GM08714 (cell line): ENCODE measurements at regions not wholly inside any gene's neighbourhood (a gene's known extent, or its start where the extent isn't known, plus 50 kb on each side); places are given as distances from the start of the nearest gene placed in this dataset.

Source experiments
- H3K4me3 ChIP-seq: fragments of 200-500 bp; sonication (Bioruptor generic); 2 replicates; pipeline ENCODE4 v1.5.1; 2014; ENCODE audit warnings: mild to moderate bottlenecking, low read length, inconsistent platforms
- ZNF274 ChIP-seq: IDR thresholded peaks from 2 replicates; pipeline ENCODE4 v1.6.1; 2012; ENCODE audit warnings: mild to moderate bottlenecking, low read depth, low read length

DNA sequence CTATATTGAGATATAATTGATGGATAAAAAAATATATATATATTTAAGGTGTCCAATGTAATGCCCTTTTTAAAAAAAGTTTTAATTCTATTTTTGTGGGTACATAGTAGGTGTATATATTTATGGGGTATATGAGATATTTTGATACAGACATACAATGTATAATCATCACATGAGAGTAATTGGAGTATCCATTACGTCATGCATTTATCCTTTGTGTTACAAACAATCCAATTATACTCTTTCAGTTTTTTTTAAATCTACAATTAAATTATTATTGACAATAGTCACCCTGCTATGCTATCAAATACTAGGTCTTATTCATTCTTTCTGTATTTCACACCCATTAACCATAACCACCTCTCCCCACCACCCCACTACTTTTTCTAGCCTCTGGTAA, 66.3 kb upstream of the DIPK2B start:
- no peak overlapping the region for H3K4me3 ChIP-seq
- TF ChIP-seq ZNF274: no peak

DNA sequence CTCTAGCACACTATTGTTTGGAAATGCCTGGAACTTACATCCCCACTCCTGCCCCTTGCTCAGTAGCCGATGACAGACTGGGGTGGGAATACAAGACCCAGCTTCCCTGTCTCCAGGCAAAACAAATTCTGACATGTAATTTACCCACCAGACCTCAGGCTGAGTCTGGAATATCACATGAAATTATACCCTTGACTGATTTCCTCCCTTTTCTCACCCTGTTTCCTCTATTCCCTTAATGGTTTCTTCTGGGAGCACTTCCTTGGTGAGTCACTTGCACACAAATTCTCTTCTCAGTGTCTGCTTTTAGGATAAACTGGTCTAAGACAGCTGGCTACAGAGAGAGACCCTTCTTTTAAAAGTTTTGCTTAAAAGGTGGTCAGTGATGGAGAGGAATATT, 65.8 kb upstream of the DIPK2B start:
- TF ChIP-seq ZNF274: no peak
- H3K4me3 ChIP-seq: no peak overlapping the region

DNA sequence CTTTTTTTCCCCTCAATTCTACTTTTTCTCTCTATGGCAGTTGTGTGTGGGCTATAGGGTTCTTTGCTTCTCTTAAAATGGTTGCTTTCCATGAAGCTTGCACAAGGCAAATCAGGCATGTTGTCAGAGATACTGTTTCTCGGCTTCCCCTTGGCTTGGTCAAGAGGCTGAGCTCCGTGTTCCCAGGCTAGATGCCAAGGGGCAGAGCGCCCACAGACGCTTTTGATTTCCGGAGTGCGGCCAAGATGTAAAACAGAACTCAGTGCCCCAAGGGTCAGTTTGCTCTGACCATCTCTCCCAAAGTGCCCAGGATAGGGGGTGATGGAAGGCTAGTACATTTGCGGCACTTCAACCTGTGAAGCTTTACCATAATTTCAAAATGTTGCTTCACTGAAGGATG, 64.2 kb upstream of the DIPK2B start:
- H3K4me3 ChIP-seq: no peak overlapping the region
- TF ChIP-seq ZNF274: no peak

DNA sequence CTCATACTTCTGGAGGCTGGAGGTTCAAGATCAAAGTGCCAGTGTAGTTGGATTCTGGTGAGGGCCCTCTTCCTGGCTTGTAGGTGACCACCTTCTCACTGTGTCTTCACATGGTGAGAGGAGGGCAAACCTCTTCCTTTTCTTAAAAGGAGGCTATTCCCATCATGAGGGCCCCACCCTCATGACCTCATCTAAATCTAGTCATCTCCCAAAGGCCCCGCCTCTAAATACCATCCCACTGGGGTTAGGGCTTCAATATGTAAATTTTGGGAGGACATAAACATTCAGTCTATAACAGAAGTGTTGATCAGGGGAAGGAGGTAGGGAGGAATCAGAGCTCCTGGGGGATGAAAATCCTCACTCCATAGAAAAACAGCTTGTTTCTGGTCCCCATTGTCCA, 60.8 kb upstream of the DIPK2B start:
- no peak for TF ChIP-seq ZNF274

DNA sequence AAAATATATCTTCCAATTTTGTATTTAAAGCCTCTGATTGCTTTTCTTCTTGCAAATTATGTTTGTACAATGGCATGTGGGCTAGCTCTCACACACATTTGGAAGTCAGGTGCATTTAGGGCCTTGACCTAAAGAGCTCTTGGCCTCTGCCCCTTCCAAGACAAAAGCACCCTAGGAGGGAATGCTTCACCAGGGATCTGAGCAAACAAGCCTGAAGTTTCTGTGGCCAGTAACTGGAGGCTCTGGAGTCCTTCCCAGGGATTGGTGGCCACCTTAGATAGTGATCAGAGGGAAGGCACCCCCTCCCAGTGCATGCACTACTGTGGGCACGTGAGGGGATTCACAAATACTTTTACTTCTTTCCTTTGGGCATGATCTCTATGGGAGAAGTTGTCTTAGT, 60.3 kb upstream of the DIPK2B start:
- no peak for TF ChIP-seq ZNF274
- no peak overlapping the region for H3K4me3 ChIP-seq

More for the DNA sequence above, 60.8 kb upstream of the DIPK2B start:
- no peak overlapping the region for H3K4me3 ChIP-seq

DNA sequence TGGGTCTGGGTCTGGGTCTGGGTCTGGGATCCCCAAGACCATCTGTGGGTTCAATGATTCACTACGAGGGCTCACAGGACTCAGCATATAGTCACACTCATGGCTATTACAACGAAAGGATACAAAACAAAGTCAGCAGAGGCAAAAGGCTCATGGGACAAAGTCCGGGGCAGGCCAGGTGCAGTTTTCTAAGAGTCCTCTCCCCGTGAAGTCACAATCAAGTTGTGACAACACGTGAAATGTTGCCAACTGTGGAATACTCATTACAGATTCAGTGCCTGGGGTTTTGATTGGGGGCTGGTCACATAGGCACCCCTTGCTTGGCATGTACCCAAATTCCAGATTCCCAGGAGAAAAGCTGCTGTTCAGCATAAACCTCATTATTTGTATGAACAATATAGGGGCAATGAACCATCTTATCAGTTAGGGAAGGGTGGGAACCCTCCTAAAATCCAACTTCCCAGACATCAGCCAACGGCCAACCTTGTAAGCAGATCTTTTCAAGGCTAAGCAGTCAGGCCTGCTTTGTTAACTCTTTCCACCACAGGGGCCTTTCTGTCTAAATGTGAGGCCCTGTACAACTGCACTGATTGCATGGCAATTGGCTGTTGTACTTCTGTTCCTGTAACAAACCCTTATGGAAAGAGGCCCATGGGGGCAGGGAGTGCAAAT, 58.2 kb upstream of the DIPK2B start:
- H3K4me3 ChIP-seq: no peak overlapping the region
- TF ChIP-seq ZNF274: no peak
